ENCODE measurements at regions not wholly inside any gene's neighbourhood (a gene's known extent, or its start where the extent isn't known, plus 50 kb on each side); places are given as distances from the start of the nearest gene placed in this dataset.
A peak's percentile ranks its signal among the peaks of the same experiment; 100 is the strongest.

DNA sequence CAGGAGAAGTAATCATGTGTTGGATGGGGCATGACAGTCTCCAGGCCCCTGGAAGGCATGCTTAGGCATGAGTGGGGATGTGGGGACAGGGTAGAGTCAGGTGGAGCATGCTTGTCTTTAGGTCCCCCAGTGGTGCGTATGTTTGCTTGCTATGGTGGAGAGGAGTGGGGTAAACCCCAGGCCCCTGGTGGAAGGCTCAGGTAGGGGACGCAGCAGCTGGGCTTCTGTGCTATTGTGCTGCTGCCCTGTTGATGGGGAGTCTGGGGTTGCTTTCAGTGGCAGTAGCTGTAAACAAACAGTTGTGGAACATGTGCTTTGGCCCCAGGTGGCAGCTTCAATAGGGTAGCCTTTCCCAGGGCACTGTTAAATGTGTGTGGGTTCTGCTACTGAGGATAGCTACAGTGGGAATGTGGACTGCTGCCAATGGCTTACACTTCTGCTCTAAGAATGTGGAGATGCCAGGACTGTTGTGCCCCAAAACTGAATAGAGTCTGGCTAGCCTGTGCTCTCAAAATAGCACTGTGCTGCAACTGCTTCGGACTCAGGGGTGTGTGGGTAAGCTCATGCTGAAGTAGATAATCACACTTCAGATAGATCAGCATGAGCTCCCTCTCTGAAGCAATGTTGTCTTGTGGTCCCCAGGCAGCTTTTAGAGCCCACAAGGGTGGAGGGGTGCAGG is 1257.3 kb downstream of the DIAPH3 start:
- H3K4me3 ChIP-seq = no peak overlapping the region
- TF ChIP-seq POLR2A (IDR thresholded peaks at IDR 0.05) = no peak
- TF ChIP-seq, protein P1, sequence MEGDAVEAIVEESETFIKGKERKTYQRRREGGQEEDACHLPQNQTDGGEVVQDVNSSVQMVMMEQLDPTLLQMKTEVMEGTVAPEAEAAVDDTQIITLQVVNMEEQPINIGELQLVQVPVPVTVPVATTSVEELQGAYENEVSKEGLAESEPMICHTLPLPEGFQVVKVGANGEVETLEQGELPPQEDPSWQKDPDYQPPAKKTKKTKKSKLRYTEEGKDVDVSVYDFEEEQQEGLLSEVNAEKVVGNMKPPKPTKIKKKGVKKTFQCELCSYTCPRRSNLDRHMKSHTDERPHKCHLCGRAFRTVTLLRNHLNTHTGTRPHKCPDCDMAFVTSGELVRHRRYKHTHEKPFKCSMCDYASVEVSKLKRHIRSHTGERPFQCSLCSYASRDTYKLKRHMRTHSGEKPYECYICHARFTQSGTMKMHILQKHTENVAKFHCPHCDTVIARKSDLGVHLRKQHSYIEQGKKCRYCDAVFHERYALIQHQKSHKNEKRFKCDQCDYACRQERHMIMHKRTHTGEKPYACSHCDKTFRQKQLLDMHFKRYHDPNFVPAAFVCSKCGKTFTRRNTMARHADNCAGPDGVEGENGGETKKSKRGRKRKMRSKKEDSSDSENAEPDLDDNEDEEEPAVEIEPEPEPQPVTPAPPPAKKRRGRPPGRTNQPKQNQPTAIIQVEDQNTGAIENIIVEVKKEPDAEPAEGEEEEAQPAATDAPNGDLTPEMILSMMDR (IDR thresholded peaks at IDR 0.05) = no peak
- DNase-seq = peak in 3 of 5 donors; percentile 14 to 26 (median 18)
- intact Hi-C loops (cut with DNase I) = no loop called here
- peaks cover 0 to 11% (median 0%) of the 10 kb centered on the region in 12 donors for H3K4me1 ChIP-seq
- ATAC-seq = peak; percentile 56 to 74 (median 67)
- no peaks in the 10 kb centered on the region for H3K36me3 ChIP-seq
- 64 to 85% (median 79%) methylated on average over 3 of the region's 3 CpGs for WGBS, 4 donors
- H3K27ac ChIP-seq = no peak overlapping the region
- H3K9me3 ChIP-seq = peaks cover 0 to 9% (median 0%) of the 10 kb centered on the region in 12 donors
- H3K27me3 ChIP-seq = no peaks in the 10 kb centered on the region

DNA sequence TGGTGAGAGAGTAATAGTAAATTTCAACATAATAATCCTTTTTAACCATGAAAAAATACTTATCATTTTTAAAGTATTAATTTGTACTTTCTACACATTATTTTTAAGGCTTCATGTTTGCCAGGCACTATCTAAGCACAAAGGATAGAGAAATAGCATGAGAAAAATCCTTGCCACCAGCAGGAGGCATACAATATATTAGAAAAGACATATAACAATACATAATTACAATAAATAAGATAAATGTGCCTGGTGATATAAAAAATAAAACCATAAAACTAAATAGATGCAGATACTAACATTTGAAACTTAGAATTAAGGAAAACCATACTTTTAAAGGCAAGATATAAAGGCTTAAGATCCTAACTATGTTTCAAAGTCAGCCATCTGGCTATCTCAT is 1256.4 kb downstream of the DIAPH3 start:
- Histone ChIP-seq H3K27ac (no peak overlapping the region), H3K27me3 (no peaks in the 10 kb centered on the region), H3K4me1 (peaks cover 0 to 11% (median 0%) of the 10 kb centered on the region in 12 donors), H3K4me3 (no peak overlapping the region), H3K9me3 (peaks cover 0 to 9% (median 0%) of the 10 kb centered on the region in 12 donors), H3K36me3 (no peaks in the 10 kb centered on the region)
- DNase-seq (no peak), ATAC-seq (no peak)
- intact Hi-C loops (cut with DNase I) = no loop called here
- TF ChIP-seq, protein P1 (IDR thresholded peaks at IDR 0.05) = peak in 4 of 12 donors; percentile 8 to 25 (median 12)
- no peak for TF ChIP-seq POLR2A (IDR thresholded peaks at IDR 0.05)

DNA sequence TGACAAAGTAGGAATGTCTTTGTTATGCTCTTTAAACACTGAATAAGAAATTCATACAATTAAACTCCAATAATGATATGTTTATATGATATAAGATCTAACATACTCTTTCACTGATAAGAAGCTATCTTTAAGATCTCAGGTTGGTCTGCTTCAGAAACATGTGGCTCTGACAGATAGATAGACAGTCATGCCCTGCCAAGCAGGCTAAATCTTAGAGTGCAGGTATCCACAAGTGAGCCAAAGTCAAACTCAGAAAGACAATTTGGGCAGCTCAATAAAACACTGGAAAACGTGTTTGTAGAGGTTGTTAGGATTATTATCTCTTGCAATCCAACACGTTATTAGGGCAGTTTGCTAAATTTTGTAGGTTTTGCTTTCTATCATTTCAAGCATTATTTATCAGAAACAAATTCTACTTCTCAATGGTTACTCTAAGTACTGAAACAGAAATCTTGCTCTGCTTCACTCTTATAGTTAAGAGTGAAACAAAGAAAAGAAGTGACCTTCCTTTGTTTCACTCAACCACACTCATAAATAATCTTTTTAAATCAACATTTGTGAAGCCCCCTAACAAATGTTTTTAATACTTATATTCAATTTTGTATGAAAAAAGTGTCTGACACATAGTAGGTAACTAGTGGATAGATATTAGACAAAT is 1255.6 kb downstream of the DIAPH3 start:
- Histone ChIP-seq H3K36me3 (no peaks in the 10 kb centered on the region), H3K4me3 (no peak overlapping the region), H3K4me1 (peaks cover 0 to 11% (median 0%) of the 10 kb centered on the region in 12 donors), H3K27me3 (no peaks in the 10 kb centered on the region), H3K27ac (no peak overlapping the region), H3K9me3 (peaks cover 0 to 9% (median 0%) of the 10 kb centered on the region in 12 donors)
- intact Hi-C loops (cut with DNase I) = no loop called here
- no peak for ATAC-seq
- 74 to 86% (median 81%) methylated on average over 2 of the region's 2 CpGs for WGBS, 4 donors
- no peak for DNase-seq
- TF ChIP-seq POLR2A (IDR thresholded peaks at IDR 0.05) = no peak
- TF ChIP-seq, protein P1 (IDR thresholded peaks at IDR 0.05) = no peak

DNA sequence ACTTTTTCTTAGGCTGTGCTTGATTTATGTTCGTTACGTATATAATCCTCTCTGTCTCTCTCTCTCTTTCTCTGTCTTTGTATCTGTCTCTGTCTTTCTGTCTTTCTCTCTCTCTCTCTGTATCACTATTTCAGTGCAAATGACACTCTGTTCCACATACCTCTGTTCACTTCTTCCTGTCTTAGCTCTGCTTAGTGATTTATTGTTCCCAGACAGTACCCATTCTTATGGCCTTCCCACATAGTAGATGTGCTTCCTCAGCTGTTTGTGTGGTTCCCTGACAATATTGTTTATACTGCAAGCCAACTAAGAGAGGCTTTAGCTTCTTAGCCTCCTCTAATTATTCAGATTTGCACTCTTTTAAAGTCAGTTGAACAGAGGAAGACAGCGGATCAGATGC is 1244.2 kb downstream of the DIAPH3 start:
- TF ChIP-seq POLR2A (IDR thresholded peaks at IDR 0.05) = no peak
- TF ChIP-seq, protein P1 (IDR thresholded peaks at IDR 0.05) = no peak
- ATAC-seq (no peak), DNase-seq (no peak)
- H3K27me3 ChIP-seq = no peaks in the 10 kb centered on the region
- H3K9me3 ChIP-seq = no peaks in the 10 kb centered on the region
- intact Hi-C loops (cut with DNase I) = no loop called here
- H3K27ac ChIP-seq = no peak overlapping the region
- 94 to 98% (median 97%) methylated on average over 3 of the region's 3 CpGs for WGBS, 4 donors
- H3K4me3 ChIP-seq = no peak overlapping the region
- H3K4me1 ChIP-seq = no peaks in the 10 kb centered on the region
- H3K36me3 ChIP-seq = no peaks in the 10 kb centered on the region

All from heart left ventricle (tissue), 16 donors.